K562 (cell line): ENCODE measurements at regions not wholly inside any gene's neighbourhood (a gene's known extent, or its start where the extent isn't known, plus 50 kb on each side); places are given as distances from the start of the nearest gene placed in this dataset.

ENCODE experiments used
- ELK3 ChIP-seq: fragments of 450-650 bp; formaldehyde crosslinking; IDR thresholded peaks from 2 replicates; pipeline ENCODE4 v1.4.0; 2020; ENCODE audit warnings: mild to moderate bottlenecking
- HNRNPH1 ChIP-seq: fragments of 200-400 bp; formaldehyde crosslinking; optimal IDR thresholded peaks from 2 replicates; pipeline ENCODE3; 2017; ENCODE audit warnings: low read depth, mild to moderate bottlenecking, low read length, moderate library complexity
- MGA ChIP-seq: fragments of 450-650 bp; IDR thresholded peaks from 2 replicates; pipeline ENCODE4 v1.6.1; 2016; ENCODE audit warnings: mild to moderate bottlenecking, moderate library complexity
- NFATC3 ChIP-seq: fragments of 450-650 bp; IDR thresholded peaks from 2 replicates; pipeline ENCODE4 v1.6.1; 2017; ENCODE audit warnings: mild to moderate bottlenecking
- ZNF75A ChIP-seq: fragments of 450-650 bp; formaldehyde crosslinking; IDR thresholded peaks from 2 replicates; pipeline ENCODE4 v1.4.0; 2020; ENCODE audit warnings: mild to moderate bottlenecking
- ZSCAN32 ChIP-seq: fragments of 450-650 bp; formaldehyde crosslinking; IDR thresholded peaks from 2 replicates; pipeline ENCODE4 v1.4.0; 2020; ENCODE audit warnings: mild to moderate bottlenecking, moderate library complexity
- TF ChIP-seq, protein P1 (sequence below): fragments of 250-450 bp; sonication (Bioruptor Pico); IDR thresholded peaks from 2 replicates; pipeline ENCODE4 v1.8.0; 2021; ENCODE audit warnings: moderate library complexity, mild to moderate bottlenecking, inconsistent platforms
- TF ChIP-seq, protein P2 (sequence below): fragments of 250-450 bp; sonication (Bioruptor Pico); IDR thresholded peaks from 2 replicates; pipeline ENCODE4 v1.9.0; 2021; ENCODE audit warnings: mild to moderate bottlenecking, inconsistent platforms

DNA sequence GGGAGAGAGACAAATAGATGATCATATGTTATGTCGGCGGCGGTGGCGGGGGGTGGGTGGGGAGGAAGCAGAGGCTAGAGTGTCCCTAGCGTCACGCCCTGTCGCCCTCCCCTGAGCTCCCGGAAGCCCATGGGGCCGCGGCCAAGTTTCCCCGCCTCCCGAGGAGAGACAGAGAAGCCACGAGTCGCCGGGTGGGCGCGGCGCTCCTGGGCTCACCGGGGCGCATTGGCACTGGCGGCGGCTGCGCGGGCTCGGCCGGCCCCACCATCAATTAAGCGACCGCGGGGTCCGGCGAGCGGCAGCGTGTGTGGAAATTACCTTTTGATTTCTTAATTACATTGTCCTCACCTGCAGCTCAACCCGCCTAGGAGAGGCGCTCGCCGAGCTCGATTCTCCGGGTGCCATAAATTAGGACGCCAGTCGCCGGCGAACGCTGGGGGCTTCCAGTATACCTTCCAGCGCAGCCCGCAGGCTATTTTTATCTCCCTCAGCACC, 119.9 kb upstream of the LHX5 start (continued):
- TF ChIP-seq, protein P1, sequence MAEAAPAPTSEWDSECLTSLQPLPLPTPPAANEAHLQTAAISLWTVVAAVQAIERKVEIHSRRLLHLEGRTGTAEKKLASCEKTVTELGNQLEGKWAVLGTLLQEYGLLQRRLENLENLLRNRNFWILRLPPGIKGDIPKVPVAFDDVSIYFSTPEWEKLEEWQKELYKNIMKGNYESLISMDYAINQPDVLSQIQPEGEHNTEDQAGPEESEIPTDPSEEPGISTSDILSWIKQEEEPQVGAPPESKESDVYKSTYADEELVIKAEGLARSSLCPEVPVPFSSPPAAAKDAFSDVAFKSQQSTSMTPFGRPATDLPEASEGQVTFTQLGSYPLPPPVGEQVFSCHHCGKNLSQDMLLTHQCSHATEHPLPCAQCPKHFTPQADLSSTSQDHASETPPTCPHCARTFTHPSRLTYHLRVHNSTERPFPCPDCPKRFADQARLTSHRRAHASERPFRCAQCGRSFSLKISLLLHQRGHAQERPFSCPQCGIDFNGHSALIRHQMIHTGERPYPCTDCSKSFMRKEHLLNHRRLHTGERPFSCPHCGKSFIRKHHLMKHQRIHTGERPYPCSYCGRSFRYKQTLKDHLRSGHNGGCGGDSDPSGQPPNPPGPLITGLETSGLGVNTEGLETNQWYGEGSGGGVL (CRISPR knock-in tag), result no peak
- no peak for TF ChIP-seq HNRNPH1
- TF ChIP-seq, protein P2, sequence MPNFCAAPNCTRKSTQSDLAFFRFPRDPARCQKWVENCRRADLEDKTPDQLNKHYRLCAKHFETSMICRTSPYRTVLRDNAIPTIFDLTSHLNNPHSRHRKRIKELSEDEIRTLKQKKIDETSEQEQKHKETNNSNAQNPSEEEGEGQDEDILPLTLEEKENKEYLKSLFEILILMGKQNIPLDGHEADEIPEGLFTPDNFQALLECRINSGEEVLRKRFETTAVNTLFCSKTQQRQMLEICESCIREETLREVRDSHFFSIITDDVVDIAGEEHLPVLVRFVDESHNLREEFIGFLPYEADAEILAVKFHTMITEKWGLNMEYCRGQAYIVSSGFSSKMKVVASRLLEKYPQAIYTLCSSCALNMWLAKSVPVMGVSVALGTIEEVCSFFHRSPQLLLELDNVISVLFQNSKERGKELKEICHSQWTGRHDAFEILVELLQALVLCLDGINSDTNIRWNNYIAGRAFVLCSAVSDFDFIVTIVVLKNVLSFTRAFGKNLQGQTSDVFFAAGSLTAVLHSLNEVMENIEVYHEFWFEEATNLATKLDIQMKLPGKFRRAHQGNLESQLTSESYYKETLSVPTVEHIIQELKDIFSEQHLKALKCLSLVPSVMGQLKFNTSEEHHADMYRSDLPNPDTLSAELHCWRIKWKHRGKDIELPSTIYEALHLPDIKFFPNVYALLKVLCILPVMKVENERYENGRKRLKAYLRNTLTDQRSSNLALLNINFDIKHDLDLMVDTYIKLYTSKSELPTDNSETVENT (CRISPR knock-in tag), result 0 out of 2 replicates have a peak, but pooled peaks have one; percentile 28
- no peak for TF ChIP-seq ELK3 (CRISPR knock-in tag)
- TF ChIP-seq MGA, result peak; percentile 23; the same call in 1 of the 2 replicates
- TF ChIP-seq ZNF75A (CRISPR knock-in tag), result no peak
- TF ChIP-seq ZSCAN32 (CRISPR knock-in tag), result no peak
- TF ChIP-seq NFATC3, result no peak
